Stomach smooth muscle (tissue), 2 donors: ENCODE measurements at regions not wholly inside any gene's neighbourhood (a gene's known extent, or its start where the extent isn't known, plus 50 kb on each side); places are given as distances from the start of the nearest gene placed in this dataset.

ENCODE experiments used
- H3K27ac ChIP-seq: one replicate; pipeline ENCODE4 v1.7.0; 2013; ENCODE audit warnings: mild to moderate bottlenecking, low read length, inconsistent platforms
- H3K27me3 ChIP-seq, 2 donors: one replicate each; pipeline ENCODE4 v1.7.0; 2013; ENCODE audit warnings: low read length in 2 of 2; ENCODE audit not compliant: insufficient read depth in 2 of 2, control insufficient read depth in 1 of 2
- H3K36me3 ChIP-seq, 2 donors: one replicate each; pipeline ENCODE4 v1.7.0; 2013; ENCODE audit warnings: low read length in 2 of 2; ENCODE audit not compliant: control insufficient read depth in 2 of 2, insufficient read depth in 2 of 2
- H3K4me1 ChIP-seq: one replicate; pipeline ENCODE4 v1.7.0; 2013; ENCODE audit warnings: low read length; ENCODE audit not compliant: control insufficient read depth, insufficient read depth
- H3K4me3 ChIP-seq, 2 donors: one replicate each; pipeline ENCODE4 v1.7.0; 2013; ENCODE audit warnings: low read length in 2 of 2
- H3K9ac ChIP-seq, 2 donors: one replicate each; pipeline ENCODE4 v1.7.0; 2013; ENCODE audit warnings: low read length in 2 of 2, mild to moderate bottlenecking in 1 of 2
- H3K9me3 ChIP-seq, 2 donors: one replicate each; pipeline ENCODE4 v1.7.0; 2013; ENCODE audit warnings: low read length in 2 of 2; ENCODE audit not compliant: control insufficient read depth in 2 of 2
- donor health status: healthy.
- donor health status: Pancreatic carcinoma.

GRCh38 chr3:70899816-70900215 is 587.4 kb upstream of the MDFIC2 start:
- H3K27ac ChIP-seq: no peak overlapping the region
- no peaks in the 10 kb centered on the region for H3K36me3 ChIP-seq
- no peaks in the 10 kb centered on the region for H3K27me3 ChIP-seq
- H3K4me1 ChIP-seq: no peaks in the 10 kb centered on the region
- H3K9me3 ChIP-seq: no peaks in the 10 kb centered on the region
- H3K9ac ChIP-seq: no peak overlapping the region
- no peak overlapping the region for H3K4me3 ChIP-seq

- no peak overlapping the region for H3K4me3 ChIP-seq
- H3K4me1 ChIP-seq: peaks cover 3% of the 10 kb centered on the region
- no peak overlapping the region for H3K9ac ChIP-seq
- no peak overlapping the region for H3K27ac ChIP-seq
- H3K27me3 ChIP-seq: no peaks in the 10 kb centered on the region
- H3K9me3 ChIP-seq: no peaks in the 10 kb centered on the region
- H3K36me3 ChIP-seq: no peaks in the 10 kb centered on the region
Measured at GRCh38 chr3:70890020-70890394, 577.6 kb upstream of the MDFIC2 start.

- Histone ChIP-seq H3K27ac (no peak overlapping the region), H3K4me3 (no peak overlapping the region), H3K9ac (no peak overlapping the region), H3K9me3 (no peaks in the 10 kb centered on the region), H3K36me3 (no peaks in the 10 kb centered on the region), H3K4me1 (peaks cover 3% of the 10 kb centered on the region), H3K27me3 (no peaks in the 10 kb centered on the region)
Measured at GRCh38 chr3:70889162-70890019, 577.0 kb upstream of the MDFIC2 start.

- Histone ChIP-seq H3K4me1 (peaks cover 3% of the 10 kb centered on the region), H3K27me3 (no peaks in the 10 kb centered on the region), H3K36me3 (no peaks in the 10 kb centered on the region), H3K9me3 (no peaks in the 10 kb centered on the region), H3K27ac (no peak overlapping the region), H3K9ac (no peak overlapping the region), H3K4me3 (no peak overlapping the region)
Measured at GRCh38 chr3:70885636-70886035, 573.2 kb upstream of the MDFIC2 start.

GRCh38 chr3:70882104-70882503 is 569.7 kb upstream of the MDFIC2 start:
- Histone ChIP-seq H3K4me1 (no peaks in the 10 kb centered on the region), H3K9ac (no peak overlapping the region)

GRCh38 chr3:70880421-70880820 is 568.0 kb upstream of the MDFIC2 start:
- Histone ChIP-seq H3K4me1 (no peaks in the 10 kb centered on the region), H3K36me3 (no peaks in the 10 kb centered on the region), H3K9me3 (no peaks in the 10 kb centered on the region), H3K27ac (no peak overlapping the region), H3K9ac (no peak overlapping the region), H3K27me3 (no peaks in the 10 kb centered on the region), H3K4me3 (no peak overlapping the region)

More at GRCh38 chr3:70882104-70882503, 569.7 kb upstream of the MDFIC2 start:
- no peak overlapping the region for H3K27ac ChIP-seq
- H3K9me3 ChIP-seq: no peaks in the 10 kb centered on the region
- H3K36me3 ChIP-seq: no peaks in the 10 kb centered on the region
- H3K27me3 ChIP-seq: no peaks in the 10 kb centered on the region
- H3K4me3 ChIP-seq: no peak overlapping the region

GRCh38 chr3:70876154-70876553 is 563.7 kb upstream of the MDFIC2 start:
- Histone ChIP-seq H3K9ac (no peak overlapping the region), H3K4me1 (peaks cover 5% of the 10 kb centered on the region), H3K27me3 (no peaks in the 10 kb centered on the region), H3K4me3 (no peak overlapping the region), H3K36me3 (no peaks in the 10 kb centered on the region), H3K27ac (no peak overlapping the region), H3K9me3 (no peaks in the 10 kb centered on the region)

- Histone ChIP-seq H3K9ac (no peak overlapping the region), H3K9me3 (no peaks in the 10 kb centered on the region), H3K4me3 (no peak overlapping the region), H3K36me3 (no peaks in the 10 kb centered on the region), H3K27ac (no peak overlapping the region), H3K27me3 (no peaks in the 10 kb centered on the region), H3K4me1 (peaks cover 5% of the 10 kb centered on the region)
Measured at GRCh38 chr3:70874196-70874595, 561.8 kb upstream of the MDFIC2 start.

- no peak overlapping the region for H3K4me3 ChIP-seq
- peaks cover 5% of the 10 kb centered on the region for H3K4me1 ChIP-seq
- H3K9me3 ChIP-seq: no peaks in the 10 kb centered on the region
- H3K27ac ChIP-seq: no peak overlapping the region
- no peaks in the 10 kb centered on the region for H3K27me3 ChIP-seq
- no peak overlapping the region for H3K9ac ChIP-seq
- no peaks in the 10 kb centered on the region for H3K36me3 ChIP-seq
Measured at GRCh38 chr3:70873686-70874085, 561.2 kb upstream of the MDFIC2 start.

GRCh38 chr3:70871909-70872656 is 559.6 kb upstream of the MDFIC2 start:
- Histone ChIP-seq H3K4me1 (peaks cover 5% of the 10 kb centered on the region), H3K27me3 (no peaks in the 10 kb centered on the region), H3K9me3 (no peaks in the 10 kb centered on the region), H3K27ac (no peak overlapping the region), H3K36me3 (no peaks in the 10 kb centered on the region), H3K4me3 (no peak overlapping the region), H3K9ac (no peak overlapping the region)

GRCh38 chr3:70870576-70870975 is 558.1 kb upstream of the MDFIC2 start:
- H3K27me3 ChIP-seq: no peaks in the 10 kb centered on the region
- H3K4me1 ChIP-seq: peaks cover 5% of the 10 kb centered on the region
- H3K9ac ChIP-seq: no peak overlapping the region
- peaks cover 0 to 5% of the 10 kb centered on the region in 2 donors for H3K9me3 ChIP-seq
- no peaks in the 10 kb centered on the region for H3K36me3 ChIP-seq
- H3K27ac ChIP-seq: no peak overlapping the region
- H3K4me3 ChIP-seq: no peak overlapping the region
